ENCODE measurements at regions not wholly inside any gene's neighbourhood (a gene's known extent, or its start where the extent isn't known, plus 50 kb on each side); places are given as distances from the start of the nearest gene placed in this dataset.

DNA sequence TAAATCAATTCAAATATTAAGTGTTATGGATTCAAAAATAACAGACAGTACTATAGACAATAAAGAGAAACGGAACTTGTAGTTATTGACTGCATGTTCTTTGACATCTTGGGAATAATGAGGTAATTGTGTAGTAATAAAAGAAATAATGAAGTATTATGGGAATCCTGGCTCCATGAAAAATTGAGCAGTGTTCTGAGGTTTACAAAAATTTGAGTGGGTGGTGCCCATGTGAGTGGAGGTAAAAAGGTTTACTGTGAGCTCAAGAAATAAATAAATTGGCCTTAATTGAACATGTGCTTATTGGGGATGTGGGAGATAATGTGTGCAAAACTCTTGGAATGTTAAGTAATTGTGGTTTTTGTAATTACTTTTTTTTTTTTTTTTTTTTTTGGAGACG, 1013.7 kb upstream of the GJE1 start:
- no peak for DNase-seq (ENCODE audit: low spot score)
- TF ChIP-seq, protein P1, sequence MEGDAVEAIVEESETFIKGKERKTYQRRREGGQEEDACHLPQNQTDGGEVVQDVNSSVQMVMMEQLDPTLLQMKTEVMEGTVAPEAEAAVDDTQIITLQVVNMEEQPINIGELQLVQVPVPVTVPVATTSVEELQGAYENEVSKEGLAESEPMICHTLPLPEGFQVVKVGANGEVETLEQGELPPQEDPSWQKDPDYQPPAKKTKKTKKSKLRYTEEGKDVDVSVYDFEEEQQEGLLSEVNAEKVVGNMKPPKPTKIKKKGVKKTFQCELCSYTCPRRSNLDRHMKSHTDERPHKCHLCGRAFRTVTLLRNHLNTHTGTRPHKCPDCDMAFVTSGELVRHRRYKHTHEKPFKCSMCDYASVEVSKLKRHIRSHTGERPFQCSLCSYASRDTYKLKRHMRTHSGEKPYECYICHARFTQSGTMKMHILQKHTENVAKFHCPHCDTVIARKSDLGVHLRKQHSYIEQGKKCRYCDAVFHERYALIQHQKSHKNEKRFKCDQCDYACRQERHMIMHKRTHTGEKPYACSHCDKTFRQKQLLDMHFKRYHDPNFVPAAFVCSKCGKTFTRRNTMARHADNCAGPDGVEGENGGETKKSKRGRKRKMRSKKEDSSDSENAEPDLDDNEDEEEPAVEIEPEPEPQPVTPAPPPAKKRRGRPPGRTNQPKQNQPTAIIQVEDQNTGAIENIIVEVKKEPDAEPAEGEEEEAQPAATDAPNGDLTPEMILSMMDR (IDR thresholded peaks at IDR 0.05; ENCODE audit: extremely low read depth, insufficient read depth, missing control alignments) = no peak
- in situ Hi-C loops (cut with MboI; ENCODE audit: low pct_unique_long_range_greater_than_20kb, low sequenced_read_pairs, unreplicated experiment) = no loop called here

DNA sequence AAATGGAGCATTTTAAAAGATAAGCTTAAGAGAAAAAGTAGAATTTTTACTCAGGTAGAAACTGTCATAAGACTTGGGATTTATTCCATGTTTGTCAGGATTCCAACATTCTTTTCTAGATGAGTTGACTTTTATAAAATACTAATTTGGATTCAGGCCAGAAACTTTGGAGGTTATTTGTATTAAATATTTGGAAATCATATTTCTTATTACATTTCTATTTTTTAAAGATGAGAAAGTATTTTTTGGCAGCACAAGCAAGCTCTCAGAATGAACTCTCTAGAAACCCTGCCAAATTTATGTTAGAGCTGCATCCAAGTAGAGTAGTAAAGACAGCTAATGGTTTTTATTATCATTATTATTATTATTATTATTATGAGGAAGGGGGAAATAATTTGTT, 1014.9 kb upstream of the GJE1 start:
- TF ChIP-seq, protein P1 (IDR thresholded peaks at IDR 0.05; ENCODE audit: extremely low read depth, insufficient read depth, missing control alignments) = no peak
- in situ Hi-C loops (cut with MboI; ENCODE audit: low pct_unique_long_range_greater_than_20kb, low sequenced_read_pairs, unreplicated experiment) = no loop called here

DNA sequence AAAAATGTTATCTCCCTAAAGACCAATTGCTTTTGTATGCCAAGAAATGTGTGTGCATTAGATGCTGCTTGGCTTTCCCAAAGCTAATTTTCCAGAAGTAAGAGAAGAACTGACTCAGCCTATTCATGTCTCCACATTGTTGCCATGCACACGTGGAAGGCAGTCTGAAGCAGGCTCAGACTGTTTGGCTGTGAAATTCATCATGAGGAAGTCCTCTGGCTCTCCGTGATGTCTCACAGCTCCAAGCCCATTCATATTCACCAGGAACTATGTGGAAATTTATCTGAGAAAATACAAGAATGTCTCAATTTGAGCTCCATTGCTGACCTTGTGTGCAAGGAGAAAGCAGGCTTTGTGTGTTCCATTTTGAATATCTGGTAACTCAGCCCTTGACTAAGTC, 1022.2 kb upstream of the GJE1 start:
- TF ChIP-seq, protein P1 (IDR thresholded peaks at IDR 0.05; ENCODE audit: extremely low read depth, insufficient read depth, missing control alignments) = no peak
- DNase-seq (ENCODE audit: low spot score) = no peak
- in situ Hi-C loops (cut with MboI; ENCODE audit: low pct_unique_long_range_greater_than_20kb, low sequenced_read_pairs, unreplicated experiment) = no loop called here

More for the DNA sequence above, 1014.9 kb upstream of the GJE1 start:
- no peak for DNase-seq (ENCODE audit: low spot score)

DNA sequence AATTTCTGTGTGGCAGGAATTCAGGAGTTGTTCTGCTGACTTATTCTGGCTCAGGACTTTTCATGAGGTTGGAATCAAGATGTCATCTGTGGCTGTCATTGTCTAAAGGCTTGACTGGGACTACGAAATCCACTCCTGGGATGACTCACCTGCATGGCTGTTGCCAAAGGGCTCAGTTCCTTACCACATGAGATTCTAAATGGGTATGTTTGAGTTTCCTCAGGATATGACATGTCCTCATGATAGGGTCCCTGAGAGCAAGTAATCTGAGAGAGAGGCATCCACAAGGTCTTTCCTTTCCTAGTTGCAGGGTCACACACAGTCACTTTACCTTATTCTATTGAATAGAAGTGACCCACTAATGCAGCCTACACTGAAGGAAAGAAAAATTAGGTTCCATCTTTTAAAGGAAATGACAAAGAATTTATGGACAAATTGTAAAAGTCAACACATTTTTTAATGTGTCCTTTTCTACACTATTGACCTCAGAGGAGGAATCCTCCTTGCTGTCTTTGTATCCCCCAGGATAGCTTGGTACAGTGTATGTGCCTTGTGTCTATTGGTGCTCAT, 1025.0 kb upstream of the GJE1 start:
- TF ChIP-seq, protein P1 (IDR thresholded peaks at IDR 0.05; ENCODE audit: extremely low read depth, insufficient read depth, missing control alignments) = no peak
- in situ Hi-C loops (cut with MboI; ENCODE audit: low pct_unique_long_range_greater_than_20kb, low sequenced_read_pairs, unreplicated experiment) = no loop called here
- DNase-seq (ENCODE audit: low spot score) = no peak

DNA sequence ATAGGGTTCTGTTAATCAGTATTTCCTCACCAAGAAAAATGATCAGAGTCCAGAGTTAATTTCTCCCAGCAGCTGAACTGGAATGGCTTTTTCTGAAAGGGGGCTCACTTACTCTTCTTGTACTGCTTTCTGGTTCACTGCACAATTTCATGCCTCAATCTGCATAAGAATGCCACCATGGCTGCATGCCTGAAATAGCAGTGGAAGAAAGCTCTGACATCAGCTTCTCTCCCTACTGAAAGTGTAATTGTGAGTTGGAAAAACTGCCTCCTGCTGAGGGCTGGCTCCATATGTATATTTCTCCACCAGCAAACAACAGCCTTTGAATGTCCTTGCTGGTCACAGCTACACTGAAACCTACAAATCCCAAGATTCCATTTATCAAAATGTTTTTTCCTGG, 1027.2 kb upstream of the GJE1 start:
- TF ChIP-seq, protein P1 (IDR thresholded peaks at IDR 0.05; ENCODE audit: extremely low read depth, insufficient read depth, missing control alignments) = no peak
- DNase-seq (ENCODE audit: low spot score) = no peak
- in situ Hi-C loops (cut with MboI; ENCODE audit: low pct_unique_long_range_greater_than_20kb, low sequenced_read_pairs, unreplicated experiment) = no loop called here

DNA sequence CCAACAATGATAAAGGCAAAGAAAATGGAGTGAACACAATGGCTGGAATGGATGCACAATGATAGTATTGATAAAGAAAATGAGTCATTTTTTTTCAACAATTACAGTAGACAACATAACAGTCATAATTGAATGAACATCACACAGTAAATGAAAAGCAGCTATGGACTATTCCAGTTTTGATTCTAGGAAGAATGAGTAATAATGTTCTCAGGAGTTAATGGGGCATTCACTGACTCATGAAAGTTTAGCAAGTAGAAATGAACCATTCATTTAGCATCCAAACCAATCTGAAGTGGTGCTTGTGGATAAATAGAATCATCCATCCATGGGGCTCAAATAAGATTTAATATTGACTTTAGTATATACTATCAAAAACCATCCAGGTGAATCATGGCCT, 1029.5 kb upstream of the GJE1 start:
- DNase-seq (ENCODE audit: low spot score) = no peak
- TF ChIP-seq, protein P1 (IDR thresholded peaks at IDR 0.05; ENCODE audit: extremely low read depth, insufficient read depth, missing control alignments) = no peak
- in situ Hi-C loops (cut with MboI; ENCODE audit: low pct_unique_long_range_greater_than_20kb, low sequenced_read_pairs, unreplicated experiment) = no loop called here

DNA sequence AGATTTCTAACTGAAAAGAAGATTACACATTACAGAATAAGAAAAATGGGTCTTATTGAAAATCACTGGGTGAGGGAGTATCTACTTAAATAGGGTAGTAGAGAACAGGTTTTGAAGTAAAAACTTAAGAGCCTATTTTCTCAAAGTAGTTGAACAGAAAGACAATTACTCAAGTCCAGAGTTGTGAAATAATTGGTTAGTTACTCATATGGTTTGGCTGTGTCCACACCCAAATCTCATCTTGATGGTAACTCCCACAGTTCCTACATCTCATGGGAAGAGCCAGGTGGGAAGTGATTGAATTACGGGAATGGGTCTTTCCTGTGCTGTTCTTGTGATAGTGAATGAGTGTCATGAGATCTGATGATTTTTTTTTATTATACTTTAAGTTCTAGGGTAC, 1035.3 kb upstream of the GJE1 start:
- no peak for DNase-seq (ENCODE audit: low spot score)
- in situ Hi-C loops (cut with MboI; ENCODE audit: low pct_unique_long_range_greater_than_20kb, low sequenced_read_pairs, unreplicated experiment) = no loop called here
- TF ChIP-seq, protein P1 (IDR thresholded peaks at IDR 0.05; ENCODE audit: extremely low read depth, insufficient read depth, missing control alignments) = no peak
